OCI-LY1 (cell line): ENCODE measurements at regions not wholly inside any gene's neighbourhood (a gene's known extent, or its start where the extent isn't known, plus 50 kb on each side); places are given as distances from the start of the nearest gene placed in this dataset.

Source experiments
- H2AFZ ChIP-seq: fragments of 200-600 bp; sonication (generic), shearing (Covaris generic); 2 replicates; pipeline ENCODE4 v1.6.0; 2014; ENCODE audit warnings: antibody characterized with exemption, mild to moderate bottlenecking, low read length
- H3F3A ChIP-seq: fragments of 200-600 bp; sonication (generic), shearing (Covaris generic); 2 replicates; pipeline ENCODE4 v1.6.0; 2014; ENCODE audit warnings: mild to moderate bottlenecking, antibody characterized with exemption, low read length, moderate library complexity; ENCODE audit not compliant: insufficient read depth
- H3K27ac ChIP-seq: fragments of 200-600 bp; sonication (generic); 2 replicates; pipeline ENCODE4 v1.5.1; 2014; ENCODE audit warnings: low read length, mixed run types, mild to moderate bottlenecking, low read depth; ENCODE audit not compliant: poor library complexity, severe bottlenecking
- H3K27me3 ChIP-seq: fragments of 200-600 bp; sonication (generic); 2 replicates; pipeline ENCODE4 v1.6.0; 2014; ENCODE audit warnings: antibody characterized with exemption, mild to moderate bottlenecking, low read length, moderate library complexity; ENCODE audit not compliant: insufficient read depth
- H3K36me3 ChIP-seq: fragments of 200-600 bp; sonication (generic); 2 replicates; pipeline ENCODE4 v1.6.1; 2014; ENCODE audit warnings: mild to moderate bottlenecking, antibody characterized with exemption, low read length, moderate library complexity, mixed read lengths; ENCODE audit not compliant: insufficient read depth
- H3K4me1 ChIP-seq: fragments of 200-600 bp; sonication (generic); 2 replicates; pipeline ENCODE4 v1.5.1; 2014; ENCODE audit warnings: mild to moderate bottlenecking, low read length, moderate library complexity; ENCODE audit not compliant: insufficient read depth, severe bottlenecking
- H3K4me2 ChIP-seq: fragments of 200-600 bp; sonication (generic), shearing (Covaris generic); 2 replicates; pipeline ENCODE4 v1.6.1; 2014; ENCODE audit warnings: low read length
- H3K4me3 ChIP-seq: fragments of 200-600 bp; sonication (generic); 2 replicates; pipeline ENCODE4 v1.5.1; 2014; ENCODE audit warnings: low read length, low read depth, mild to moderate bottlenecking, mixed read lengths; ENCODE audit not compliant: poor library complexity, severe bottlenecking
- H3K79me2 ChIP-seq: fragments of 200-600 bp; shearing (Covaris generic); 2 replicates; pipeline ENCODE4 v1.6.1; 2016; ENCODE audit warnings: mixed run types, low read length, mixed read lengths; ENCODE audit not compliant: insufficient read depth
- H3K9ac ChIP-seq: fragments of 200-600 bp; sonication (generic), shearing (Covaris generic); 2 replicates; pipeline ENCODE4 v1.6.1; 2014; ENCODE audit warnings: mild to moderate bottlenecking, low read length, mixed read lengths
- H3K9me2 ChIP-seq: fragments of 200-600 bp; sonication (generic), shearing (Covaris generic); 2 replicates; pipeline ENCODE4 v1.6.1; 2014; ENCODE audit warnings: low read depth, mild to moderate bottlenecking, low read length, mixed read lengths
- H3K9me3 ChIP-seq: fragments of 200-600 bp; shearing (Covaris generic); 2 replicates; pipeline ENCODE4 v1.6.1; 2014; ENCODE audit warnings: low read length, mixed read lengths
- H4K20me1 ChIP-seq: fragments of 200-600 bp; sonication (generic), shearing (Covaris generic); 2 replicates; pipeline ENCODE4 v1.6.0; 2016; ENCODE audit warnings: mild to moderate bottlenecking, low read length; ENCODE audit not compliant: insufficient read depth
- EZH2 ChIP-seq: fragments of 200-600 bp; sonication (generic), shearing (Covaris generic); IDR thresholded peaks from 2 replicates; pipeline ENCODE4 v1.8.0; 2017; ENCODE audit warnings: borderline replicate concordance, mixed run types, mild to moderate bottlenecking, antibody characterized with exemption, low read length, moderate library complexity, mixed read lengths
- TF ChIP-seq, protein P1 (sequence below): fragments of 200-600 bp; sonication (generic), shearing (Covaris generic); IDR thresholded peaks from 2 replicates; pipeline ENCODE4 v1.5.1; 2017; ENCODE audit warnings: mild to moderate bottlenecking, antibody characterized with exemption, low read length, moderate library complexity, mixed read lengths

DNA sequence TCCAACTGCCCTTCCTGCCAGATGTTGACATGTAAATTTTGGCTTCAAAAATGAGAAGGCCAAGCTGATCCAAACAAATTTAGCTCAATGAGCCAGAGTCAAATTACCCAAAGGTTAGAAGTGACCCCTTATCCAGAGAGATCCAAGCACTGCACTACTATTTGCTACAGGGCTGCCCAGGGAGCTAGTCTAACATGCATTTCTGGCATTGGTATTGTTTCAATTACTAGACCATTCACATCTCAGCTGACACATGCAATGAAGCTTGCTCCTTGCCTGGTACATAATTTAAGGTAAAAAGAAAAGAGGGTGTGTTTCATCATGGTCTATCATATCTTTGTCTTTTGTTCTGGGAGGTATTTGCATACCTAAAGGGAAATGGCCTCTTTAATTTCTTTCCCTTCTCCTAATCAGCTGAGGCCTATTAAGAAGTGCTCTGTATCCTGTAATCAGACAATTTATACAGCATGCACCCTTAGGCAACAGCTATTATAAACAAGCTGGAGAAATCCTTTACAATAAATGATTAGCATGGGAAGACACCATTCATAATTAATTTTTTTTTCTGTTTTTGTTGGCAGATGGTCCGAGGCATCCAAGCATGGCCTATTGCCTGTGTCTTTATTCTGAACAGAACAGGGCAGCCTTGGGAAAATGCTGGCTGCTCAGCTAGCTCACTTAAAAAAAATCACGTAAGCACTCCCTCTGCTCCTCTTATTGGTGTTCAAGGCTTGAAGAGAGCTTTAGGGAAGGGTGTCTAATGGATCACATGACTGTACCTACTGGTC, 161.5 kb upstream of the SALL1 start:
- Histone ChIP-seq H3K9me2 (no peaks in the 10 kb centered on the region), H3K27ac (no peak overlapping the region), H3F3A (no peaks in the 10 kb centered on the region), H3K9ac (no peak overlapping the region), H2AFZ (no peak overlapping the region), H3K4me2 (no peak overlapping the region), H3K9me3 (no peaks in the 10 kb centered on the region), H3K4me3 (no peak overlapping the region), H3K36me3 (no peaks in the 10 kb centered on the region), H3K4me1 (no peaks in the 10 kb centered on the region), H3K79me2 (no peaks in the 10 kb centered on the region), H4K20me1 (no peaks in the 10 kb centered on the region), H3K27me3 (no peaks in the 10 kb centered on the region)
- TF ChIP-seq EZH2: no peak
- TF ChIP-seq, protein P1, sequence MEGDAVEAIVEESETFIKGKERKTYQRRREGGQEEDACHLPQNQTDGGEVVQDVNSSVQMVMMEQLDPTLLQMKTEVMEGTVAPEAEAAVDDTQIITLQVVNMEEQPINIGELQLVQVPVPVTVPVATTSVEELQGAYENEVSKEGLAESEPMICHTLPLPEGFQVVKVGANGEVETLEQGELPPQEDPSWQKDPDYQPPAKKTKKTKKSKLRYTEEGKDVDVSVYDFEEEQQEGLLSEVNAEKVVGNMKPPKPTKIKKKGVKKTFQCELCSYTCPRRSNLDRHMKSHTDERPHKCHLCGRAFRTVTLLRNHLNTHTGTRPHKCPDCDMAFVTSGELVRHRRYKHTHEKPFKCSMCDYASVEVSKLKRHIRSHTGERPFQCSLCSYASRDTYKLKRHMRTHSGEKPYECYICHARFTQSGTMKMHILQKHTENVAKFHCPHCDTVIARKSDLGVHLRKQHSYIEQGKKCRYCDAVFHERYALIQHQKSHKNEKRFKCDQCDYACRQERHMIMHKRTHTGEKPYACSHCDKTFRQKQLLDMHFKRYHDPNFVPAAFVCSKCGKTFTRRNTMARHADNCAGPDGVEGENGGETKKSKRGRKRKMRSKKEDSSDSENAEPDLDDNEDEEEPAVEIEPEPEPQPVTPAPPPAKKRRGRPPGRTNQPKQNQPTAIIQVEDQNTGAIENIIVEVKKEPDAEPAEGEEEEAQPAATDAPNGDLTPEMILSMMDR: no peak

DNA sequence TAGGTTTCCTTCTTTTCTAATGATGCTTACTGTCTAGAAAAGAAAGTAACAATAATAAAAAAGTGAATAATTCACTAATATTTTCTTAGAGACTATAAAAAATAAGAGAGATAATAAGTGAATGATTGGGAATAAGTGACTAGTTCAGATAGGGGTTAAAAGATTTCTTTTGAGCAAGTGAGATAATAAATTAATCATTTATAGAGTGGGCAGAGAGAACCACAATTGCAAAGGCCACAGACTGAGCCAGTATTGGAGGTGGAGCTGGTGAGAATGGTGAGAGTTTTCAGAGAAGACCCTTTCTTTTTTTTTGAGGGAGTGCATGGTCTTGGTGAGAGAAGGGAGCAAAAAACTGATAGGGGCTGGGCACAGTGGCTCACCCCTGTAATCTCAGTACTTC, 159.1 kb upstream of the SALL1 start:
- Histone ChIP-seq H3K9me2 (no peaks in the 10 kb centered on the region), H3K9me3 (no peaks in the 10 kb centered on the region), H3K4me2 (no peak overlapping the region), H3K27me3 (no peaks in the 10 kb centered on the region), H3K4me3 (no peak overlapping the region), H3K79me2 (no peaks in the 10 kb centered on the region), H3K4me1 (no peaks in the 10 kb centered on the region), H3K36me3 (no peaks in the 10 kb centered on the region), H3F3A (no peaks in the 10 kb centered on the region), H4K20me1 (no peaks in the 10 kb centered on the region), H2AFZ (no peak overlapping the region), H3K27ac (no peak overlapping the region), H3K9ac (no peak overlapping the region)
- no peak for TF ChIP-seq EZH2
- TF ChIP-seq, protein P1: no peak

DNA sequence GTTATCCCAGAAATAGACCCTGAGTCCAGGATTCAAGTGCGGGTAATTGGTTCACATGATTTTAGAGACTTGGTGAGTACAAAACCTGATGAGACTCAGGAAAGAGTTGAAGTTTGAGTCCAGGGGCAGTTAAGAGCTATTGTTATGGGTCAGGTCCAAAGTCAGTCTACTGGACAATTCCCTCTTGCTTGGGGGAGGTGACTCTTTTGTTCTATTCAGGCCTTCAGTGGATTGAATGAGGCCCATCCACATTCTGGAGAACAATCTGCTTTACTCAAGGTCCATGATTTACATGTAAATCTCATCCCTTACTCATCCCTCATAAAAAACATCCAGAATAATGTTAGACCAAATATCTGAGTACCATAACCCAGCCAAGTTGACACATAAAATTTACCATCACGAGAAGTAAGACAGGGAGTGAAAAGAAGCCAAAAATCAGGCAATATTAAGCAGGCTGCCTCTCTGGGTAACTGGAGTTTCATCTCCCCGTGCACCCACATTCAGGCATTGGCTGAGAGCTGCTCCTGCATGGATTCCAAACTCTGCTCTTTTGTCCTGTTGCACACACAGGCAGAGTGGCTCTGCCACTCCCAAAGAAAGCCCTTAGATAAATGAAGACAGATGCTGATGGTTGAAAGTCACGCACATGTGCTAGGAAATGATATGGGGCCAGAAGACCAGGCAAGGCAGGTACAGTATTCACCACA, 156.0 kb upstream of the SALL1 start:
- Histone ChIP-seq H3K79me2 (no peaks in the 10 kb centered on the region), H3F3A (no peaks in the 10 kb centered on the region), H3K27me3 (no peaks in the 10 kb centered on the region), H3K9me2 (no peaks in the 10 kb centered on the region), H3K9me3 (no peaks in the 10 kb centered on the region), H3K9ac (no peak overlapping the region), H3K4me2 (no peak overlapping the region), H3K36me3 (no peaks in the 10 kb centered on the region), H3K4me1 (no peaks in the 10 kb centered on the region), H4K20me1 (no peaks in the 10 kb centered on the region), H3K27ac (no peak overlapping the region), H3K4me3 (no peak overlapping the region), H2AFZ (no peak overlapping the region)
- TF ChIP-seq, protein P1: no peak
- no peak for TF ChIP-seq EZH2
